A549 (cell line): ENCODE measurements at regions not wholly inside any gene's neighbourhood (a gene's known extent, or its start where the extent isn't known, plus 50 kb on each side); places are given as distances from the start of the nearest gene placed in this dataset.

Experiments used
- EP300 ChIP-seq, 2 experiments: fragments of >200 bp; sonication (Bioruptor Twin); formaldehyde crosslinking; IDR thresholded peaks; 2 replicates in 1 of 2; 3 replicates in 1 of 2; pipeline ENCODE4 v1.6.1; 2016 to 2017
- GATA3 ChIP-seq: IDR thresholded peaks from 2 replicates; pipeline ENCODE4 v1.6.1; 2012; ENCODE audit warnings: borderline replicate concordance
- POLR2A ChIP-seq: IDR thresholded peaks from 2 replicates; pipeline ENCODE4 v1.6.1; 2012; ENCODE audit warnings: mild to moderate bottlenecking, low read length
- RCOR1 ChIP-seq: fragments of 150-350 bp; IDR thresholded peaks from 2 replicates; pipeline ENCODE4 v1.6.1; 2014; ENCODE audit warnings: antibody characterized with exemption, low read length, low read depth
- TF ChIP-seq, protein P1 (sequence below): IDR thresholded peaks from 2 replicates; pipeline ENCODE4 v1.6.1; 2012; ENCODE audit warnings: low read depth, borderline replicate concordance
- TF ChIP-seq, protein P2 (sequence below): fragments of 450-650 bp; IDR thresholded peaks from 2 replicates; pipeline ENCODE4 v1.6.1; 2014; ENCODE audit warnings: antibody characterized with exemption

DNA sequence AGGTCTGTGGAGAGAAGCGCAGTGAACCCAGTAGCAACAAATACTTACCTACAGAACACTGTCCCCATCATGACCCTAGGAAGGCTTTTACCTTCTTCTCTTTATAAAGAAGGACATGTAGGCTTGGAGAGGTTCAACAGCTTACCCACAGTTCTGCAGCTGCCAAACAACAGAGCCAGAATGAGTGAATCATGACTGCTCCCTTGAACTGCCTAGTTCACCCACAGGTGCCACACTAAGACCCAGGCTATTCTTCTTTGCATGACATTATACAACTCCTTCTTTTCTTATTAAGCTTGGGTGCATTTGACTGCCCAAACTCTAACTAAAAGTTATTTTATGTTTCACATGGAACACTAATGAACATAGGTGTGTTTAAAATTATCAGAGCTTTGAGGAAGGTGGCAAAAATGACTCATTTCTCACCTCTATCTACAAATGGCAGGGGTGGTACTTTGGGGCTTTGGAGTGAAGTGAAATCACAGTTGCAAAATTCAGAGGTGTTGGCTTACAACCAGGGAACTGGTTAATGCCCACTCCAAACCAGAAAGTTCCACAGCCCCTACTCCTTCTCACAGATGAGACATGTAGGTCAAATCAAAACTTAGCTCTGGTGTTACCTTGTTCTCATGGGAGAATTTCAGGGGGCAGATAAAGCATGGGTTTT is 201.6 kb downstream of the SEMA6A start:
- no peak for TF ChIP-seq RCOR1
- TF ChIP-seq, protein P1, sequence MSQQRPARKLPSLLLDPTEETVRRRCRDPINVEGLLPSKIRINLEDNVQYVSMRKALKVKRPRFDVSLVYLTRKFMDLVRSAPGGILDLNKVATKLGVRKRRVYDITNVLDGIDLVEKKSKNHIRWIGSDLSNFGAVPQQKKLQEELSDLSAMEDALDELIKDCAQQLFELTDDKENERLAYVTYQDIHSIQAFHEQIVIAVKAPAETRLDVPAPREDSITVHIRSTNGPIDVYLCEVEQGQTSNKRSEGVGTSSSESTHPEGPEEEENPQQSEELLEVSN, result no peak
- no peak for TF ChIP-seq GATA3
- no peak for TF ChIP-seq POLR2A
- TF ChIP-seq EP300 (IDR thresholded peaks at IDR 0.05), result no peak
- TF ChIP-seq, protein P2, sequence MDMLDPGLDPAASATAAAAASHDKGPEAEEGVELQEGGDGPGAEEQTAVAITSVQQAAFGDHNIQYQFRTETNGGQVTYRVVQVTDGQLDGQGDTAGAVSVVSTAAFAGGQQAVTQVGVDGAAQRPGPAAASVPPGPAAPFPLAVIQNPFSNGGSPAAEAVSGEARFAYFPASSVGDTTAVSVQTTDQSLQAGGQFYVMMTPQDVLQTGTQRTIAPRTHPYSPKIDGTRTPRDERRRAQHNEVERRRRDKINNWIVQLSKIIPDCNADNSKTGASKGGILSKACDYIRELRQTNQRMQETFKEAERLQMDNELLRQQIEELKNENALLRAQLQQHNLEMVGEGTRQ, result no peak
